Limb (tissue), 2 donors: ENCODE measurements at regions not wholly inside any gene's neighbourhood (a gene's known extent, or its start where the extent isn't known, plus 50 kb on each side); places are given as distances from the start of the nearest gene placed in this dataset.
A peak's percentile ranks its signal among the peaks of the same experiment; 100 is the strongest.

Experiments
- DNase-seq, 2 donors: peaks; one replicate each; pipeline ENCODE4 v3.0.0-alpha.2; 2016; ENCODE audit errors: extremely low spot score in 2 of 2

GRCh38 chr4:179539641-179540040 is 2097.4 kb upstream of the AGA start:
- DNase-seq: no peak

GRCh38 chr4:179543771-179544170 is 2101.5 kb upstream of the AGA start:
- no peak for DNase-seq

GRCh38 chr4:179544496-179544895 is 2102.3 kb upstream of the AGA start:
- no peak for DNase-seq

GRCh38 chr4:179552131-179552530 is 2109.9 kb upstream of the AGA start:
- peak in 1 of 2 donors; percentile 4 for DNase-seq

- DNase-seq: no peak
Observed at GRCh38 chr4:179563741-179564140, 2121.5 kb upstream of the AGA start.

GRCh38 chr4:179569549-179569948 is 2127.3 kb upstream of the AGA start:
- no peak for DNase-seq

GRCh38 chr4:179582164-179582905 is 2140.1 kb upstream of the AGA start:
- DNase-seq: no peak

GRCh38 chr4:179583221-179583620 is 2141.0 kb upstream of the AGA start:
- DNase-seq: no peak

GRCh38 chr4:179584101-179584500 is 2141.9 kb upstream of the AGA start:
- DNase-seq: no peak

GRCh38 chr4:179585761-179586160 is 2143.5 kb upstream of the AGA start:
- DNase-seq: no peak

- DNase-seq: no peak
Observed at GRCh38 chr4:179586460-179586859, 2144.2 kb upstream of the AGA start.

- no peak for DNase-seq
Observed at GRCh38 chr4:179595671-179596410, 2153.6 kb upstream of the AGA start.

GRCh38 chr4:179596621-179597020 is 2154.4 kb upstream of the AGA start:
- DNase-seq: no peak

GRCh38 chr4:179597301-179597700 is 2155.1 kb upstream of the AGA start:
- DNase-seq: no peak

- DNase-seq: no peak
Observed at GRCh38 chr4:179601671-179602070, 2159.4 kb upstream of the AGA start.

GRCh38 chr4:179605196-179605595 is 2163.0 kb upstream of the AGA start:
- DNase-seq: no peak

GRCh38 chr4:179607003-179607402 is 2164.8 kb upstream of the AGA start:
- no peak for DNase-seq

GRCh38 chr4:179615704-179616103 is 2173.5 kb upstream of the AGA start:
- no peak for DNase-seq

- DNase-seq: no peak
Observed at GRCh38 chr4:179618966-179619365, 2176.7 kb upstream of the AGA start.

GRCh38 chr4:179624768-179625181 is 2182.5 kb upstream of the AGA start:
- peak in 1 of 2 donors; percentile 30 for DNase-seq

- no peak for DNase-seq
Observed at GRCh38 chr4:179625406-179625805, 2183.2 kb upstream of the AGA start.

- DNase-seq: no peak
Observed at GRCh38 chr4:179626687-179627086, 2184.4 kb upstream of the AGA start.

GRCh38 chr4:179631321-179631720 is 2189.1 kb upstream of the AGA start:
- no peak for DNase-seq
